HG03095 (cell line): ENCODE measurements at regions not wholly inside any gene's neighbourhood (a gene's known extent, or its start where the extent isn't known, plus 50 kb on each side); places are given as distances from the start of the nearest gene placed in this dataset.

Experiments
- ATAC-seq: cut with Tn5 transposase; IDR thresholded peaks from one replicate; pipeline ENCODE4 v1.9.1; 2021; ENCODE audit warnings: moderate library complexity; ENCODE audit not compliant: unreplicated experiment

- ATAC-seq: no peak
These were observed 1059.0 kb upstream of the PRMT6 start for GRCh38 chr1:105997516-105997915.

- ATAC-seq: no peak
These were observed 1034.1 kb upstream of the PRMT6 start for GRCh38 chr1:106022312-106022902.

GRCh38 chr1:106027871-106028270, 1028.6 kb upstream of the PRMT6 start:
- ATAC-seq: no peak

- no peak for ATAC-seq
These were observed 1018.9 kb upstream of the PRMT6 start for GRCh38 chr1:106037526-106037925.

GRCh38 chr1:106038260-106038659, 1018.2 kb upstream of the PRMT6 start:
- ATAC-seq: no peak

- no peak for ATAC-seq
These were observed 1012.5 kb upstream of the PRMT6 start for GRCh38 chr1:106043971-106044370.

GRCh38 chr1:106047210-106047609, 1009.3 kb upstream of the PRMT6 start:
- ATAC-seq: no peak

GRCh38 chr1:106049595-106049994, 1006.9 kb upstream of the PRMT6 start:
- no peak for ATAC-seq

- no peak for ATAC-seq
These were observed 1000.6 kb upstream of the PRMT6 start for GRCh38 chr1:106055855-106056254.

- ATAC-seq: no peak
These were observed 994.6 kb upstream of the PRMT6 start for GRCh38 chr1:106061586-106062495.

GRCh38 chr1:106063510-106063909, 993.0 kb upstream of the PRMT6 start:
- no peak for ATAC-seq

GRCh38 chr1:106072909-106073600, 983.4 kb upstream of the PRMT6 start:
- ATAC-seq: peak; percentile 89

- ATAC-seq: no peak
These were observed 975.7 kb upstream of the PRMT6 start for GRCh38 chr1:106080608-106081325.

- no peak for ATAC-seq
These were observed 945.4 kb upstream of the PRMT6 start for GRCh38 chr1:106111044-106111443.

GRCh38 chr1:106113851-106114250, 942.6 kb upstream of the PRMT6 start:
- no peak for ATAC-seq

GRCh38 chr1:106120789-106121188, 935.7 kb upstream of the PRMT6 start:
- no peak for ATAC-seq

- no peak for ATAC-seq
These were observed 934.7 kb upstream of the PRMT6 start for GRCh38 chr1:106121728-106122127.

- ATAC-seq: no peak
These were observed 921.9 kb upstream of the PRMT6 start for GRCh38 chr1:106134561-106134960.

GRCh38 chr1:106173101-106173500, 883.4 kb upstream of the PRMT6 start:
- no peak for ATAC-seq

GRCh38 chr1:106178791-106179190, 877.7 kb upstream of the PRMT6 start:
- no peak for ATAC-seq

- ATAC-seq: no peak
These were observed 874.6 kb upstream of the PRMT6 start for GRCh38 chr1:106181866-106182265.
